ENCODE measurements at regions not wholly inside any gene's neighbourhood (a gene's known extent, or its start where the extent isn't known, plus 50 kb on each side); places are given as distances from the start of the nearest gene placed in this dataset.
A peak's percentile ranks its signal among the peaks of the same experiment; 100 is the strongest.
"Not testable (repeated sequence)": the region's sequence is repeated elsewhere in the genome, so short reads cannot be mapped to it uniquely, and the experiment has no call there.

GRCh38 chr13:48817166-48817802 lies 158.4 kb upstream of the FNDC3A start:
- peaks cover 12% of the 10 kb centered on the region for H3K4me1 Mint-ChIP-seq
- H3K36me3 Mint-ChIP-seq (ENCODE audit: low read depth): peaks cover 6% of the 10 kb centered on the region
- no peak for DNase-seq
- peaks cover 2% of the 10 kb centered on the region for H3K27me3 Mint-ChIP-seq
- H3K4me3 Mint-ChIP-seq: peak overlapping the region; percentile 55
- CTCF ChIA-PET: interaction anchor here (0.5 to 0.9 kb wide), 3 partner anchors 38 to 723 kb away, joined by 3 read pairs; no protein-coding TSS in a partner anchor
- peak overlapping the region; percentile 39 for H3K27ac Mint-ChIP-seq
- peaks cover 5% of the 10 kb centered on the region for H3K9me3 Mint-ChIP-seq
- POLR2A ChIA-PET: interaction anchor here (1.0 kb wide), 2 partner anchors 12 to 160 kb away, joined by 3 to 6 read pairs; no protein-coding TSS in a partner anchor

- ChIA-PET POLR2A (no interaction called here), CTCF (interaction anchor here (0.8 kb wide), 1 partner anchor 39 kb away, joined by 3 read pairs; no protein-coding TSS in a partner anchor)
- Mint-ChIP-seq H3K36me3 (ENCODE audit: low read depth) (no peaks in the 10 kb centered on the region), H3K27ac (no peak overlapping the region), H3K4me1 (peaks cover 12% of the 10 kb centered on the region), H3K9me3 (no peaks in the 10 kb centered on the region), H3K4me3 (no peak overlapping the region), H3K27me3 (no peaks in the 10 kb centered on the region)
- no peak for DNase-seq
Observed at GRCh38 chr13:48818495-48819356, 157.0 kb upstream of the FNDC3A start.

GRCh38 chr13:48819376-48819775 lies 156.3 kb upstream of the FNDC3A start:
- no peak for DNase-seq
- H3K9me3 Mint-ChIP-seq: no peaks in the 10 kb centered on the region
- H3K4me1 Mint-ChIP-seq: peaks cover 12% of the 10 kb centered on the region
- no peaks in the 10 kb centered on the region for H3K27me3 Mint-ChIP-seq
- ChIA-PET POLR2A (no interaction called here), CTCF (no interaction called here)
- no peaks in the 10 kb centered on the region for H3K36me3 Mint-ChIP-seq (ENCODE audit: low read depth)
- H3K27ac Mint-ChIP-seq: no peak overlapping the region
- no peak overlapping the region for H3K4me3 Mint-ChIP-seq

- Mint-ChIP-seq H3K27me3 (no peaks in the 10 kb centered on the region), H3K4me1 (peaks cover 12% of the 10 kb centered on the region), H3K9me3 (no peaks in the 10 kb centered on the region), H3K27ac (no peak overlapping the region), H3K36me3 (ENCODE audit: low read depth) (no peaks in the 10 kb centered on the region), H3K4me3 (no peak overlapping the region)
- no peak for DNase-seq
- POLR2A ChIA-PET: no interaction called here
- CTCF ChIA-PET: no interaction called here
Observed at GRCh38 chr13:48819899-48820298, 155.8 kb upstream of the FNDC3A start.

- H3K27me3 Mint-ChIP-seq; H3K36me3 Mint-ChIP-seq (ENCODE audit: low read depth); POLR2A ChIA-PET; H3K27ac Mint-ChIP-seq; H3K4me1 Mint-ChIP-seq; CTCF ChIA-PET; H3K4me3 Mint-ChIP-seq; DNase-seq: not testable (repeated sequence)
- peaks cover 12% of the 10 kb centered on the region for H3K9me3 Mint-ChIP-seq
Observed at GRCh38 chr13:48823526-48823925, 152.2 kb upstream of the FNDC3A start.

GRCh38 chr13:48826039-48826438 lies 149.7 kb upstream of the FNDC3A start:
- POLR2A ChIA-PET: no interaction called here

GRCh38 chr13:48826922-48827454 lies 148.7 kb upstream of the FNDC3A start:
- DNase-seq; H3K27me3 Mint-ChIP-seq; POLR2A ChIA-PET; H3K4me3 Mint-ChIP-seq; H3K27ac Mint-ChIP-seq; H3K36me3 Mint-ChIP-seq (ENCODE audit: low read depth); CTCF ChIA-PET: not testable (repeated sequence)
- H3K9me3 Mint-ChIP-seq: peaks cover 15% of the 10 kb centered on the region
- H3K4me1 Mint-ChIP-seq: peaks cover 22% of the 10 kb centered on the region

More at GRCh38 chr13:48826039-48826438, 149.7 kb upstream of the FNDC3A start:
- H3K27me3 Mint-ChIP-seq: no peaks in the 10 kb centered on the region
- no peak for DNase-seq
- H3K4me3 Mint-ChIP-seq: no peak overlapping the region
- peaks cover 19% of the 10 kb centered on the region for H3K4me1 Mint-ChIP-seq
- peaks cover 12% of the 10 kb centered on the region for H3K9me3 Mint-ChIP-seq
- H3K27ac Mint-ChIP-seq: no peak overlapping the region
- peaks cover 9% of the 10 kb centered on the region for H3K36me3 Mint-ChIP-seq (ENCODE audit: low read depth)
- CTCF ChIA-PET: interaction anchor here (1.2 kb wide), 1 partner anchor 284 kb away, joined by 3 read pairs; no protein-coding TSS in a partner anchor

GRCh38 chr13:48827709-48828108 lies 148.0 kb upstream of the FNDC3A start:
- peaks cover 22% of the 10 kb centered on the region for H3K4me1 Mint-ChIP-seq
- no peak for DNase-seq
- ChIA-PET CTCF (no interaction called here), POLR2A (no interaction called here)
- H3K27me3 Mint-ChIP-seq: no peaks in the 10 kb centered on the region
- H3K36me3 Mint-ChIP-seq (ENCODE audit: low read depth): peaks cover 14% of the 10 kb centered on the region
- peaks cover 20% of the 10 kb centered on the region for H3K9me3 Mint-ChIP-seq
- H3K4me3 Mint-ChIP-seq: no peak overlapping the region
- no peak overlapping the region for H3K27ac Mint-ChIP-seq

GRCh38 chr13:48828962-48829411 lies 146.7 kb upstream of the FNDC3A start:
- H3K4me1 Mint-ChIP-seq: peaks cover 22% of the 10 kb centered on the region
- peaks cover 15% of the 10 kb centered on the region for H3K36me3 Mint-ChIP-seq (ENCODE audit: low read depth)
- no peaks in the 10 kb centered on the region for H3K27me3 Mint-ChIP-seq
- no peak overlapping the region for H3K27ac Mint-ChIP-seq
- no peak for DNase-seq
- ChIA-PET POLR2A (no interaction called here), CTCF (no interaction called here)
- no peak overlapping the region for H3K4me3 Mint-ChIP-seq
- H3K9me3 Mint-ChIP-seq: peaks cover 24% of the 10 kb centered on the region

GRCh38 chr13:48829536-48829935 lies 146.2 kb upstream of the FNDC3A start:
- no peak for DNase-seq
- Mint-ChIP-seq H3K4me1 (peaks cover 22% of the 10 kb centered on the region), H3K27me3 (no peaks in the 10 kb centered on the region), H3K9me3 (peaks cover 24% of the 10 kb centered on the region), H3K27ac (no peak overlapping the region), H3K36me3 (ENCODE audit: low read depth) (peaks cover 17% of the 10 kb centered on the region), H3K4me3 (no peak overlapping the region)
- ChIA-PET CTCF (no interaction called here), POLR2A (no interaction called here)

GRCh38 chr13:48831248-48831647 lies 144.5 kb upstream of the FNDC3A start:
- CTCF ChIA-PET: no interaction called here
- POLR2A ChIA-PET: interaction anchor here (1.5 kb wide), 1 partner anchor 145 kb away, joined by 3 read pairs; the partner anchor contains the start of gene FNDC3A
- Mint-ChIP-seq H3K36me3 (ENCODE audit: low read depth) (peaks cover 20% of the 10 kb centered on the region), H3K9me3 (peaks cover 26% of the 10 kb centered on the region), H3K4me3 (no peak overlapping the region), H3K27me3 (no peaks in the 10 kb centered on the region), H3K4me1 (peaks cover 22% of the 10 kb centered on the region), H3K27ac (no peak overlapping the region)
- DNase-seq: no peak

GRCh38 chr13:48833412-48833811 lies 142.3 kb upstream of the FNDC3A start:
- CTCF ChIA-PET: no interaction called here
- POLR2A ChIA-PET: no interaction called here

GRCh38 chr13:48835326-48835725 lies 140.4 kb upstream of the FNDC3A start:
- POLR2A ChIA-PET, H3K27me3 Mint-ChIP-seq, H3K4me3 Mint-ChIP-seq, H3K4me1 Mint-ChIP-seq, H3K27ac Mint-ChIP-seq, DNase-seq, CTCF ChIA-PET: not testable (repeated sequence)
- Mint-ChIP-seq H3K36me3 (ENCODE audit: low read depth) (peaks cover 11% of the 10 kb centered on the region), H3K9me3 (peaks cover 14% of the 10 kb centered on the region)

More at GRCh38 chr13:48833412-48833811, 142.3 kb upstream of the FNDC3A start:
- Mint-ChIP-seq H3K36me3 (ENCODE audit: low read depth) (peaks cover 13% of the 10 kb centered on the region), H3K27me3 (no peaks in the 10 kb centered on the region), H3K4me1 (peaks cover 22% of the 10 kb centered on the region), H3K9me3 (peaks cover 14% of the 10 kb centered on the region), H3K27ac (no peak overlapping the region), H3K4me3 (no peak overlapping the region)
- DNase-seq: no peak
